SKM-1 (cell line): ENCODE measurements at regions not wholly inside any gene's neighbourhood (a gene's known extent, or its start where the extent isn't known, plus 50 kb on each side); places are given as distances from the start of the nearest gene placed in this dataset.

Source experiments
- DNase-seq: peaks from one replicate; lab custom pipeline; 2025; ENCODE audit not compliant: unreplicated experiment; lab: John Stamatoyannopoulos, UW

DNA sequence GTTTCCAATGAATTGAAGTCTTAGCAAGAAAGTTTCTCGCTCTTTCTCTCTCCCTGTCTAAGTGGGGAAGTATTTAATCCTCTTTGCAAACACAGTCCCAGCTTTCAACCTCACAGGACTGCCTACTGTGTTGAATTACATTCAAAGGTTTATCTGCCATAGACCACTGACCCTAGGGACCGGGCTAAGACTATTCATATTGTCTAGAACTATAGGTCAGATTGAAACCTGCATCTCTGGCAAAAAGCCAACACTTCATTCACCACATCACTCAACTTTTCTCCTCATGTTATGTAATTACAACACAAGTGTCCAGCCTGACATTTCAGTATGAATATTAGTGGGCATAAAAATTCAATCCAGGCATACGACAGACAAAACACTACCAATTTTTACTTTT, 314.7 kb upstream of the RSPO3 start:
- no peak for DNase-seq

DNA sequence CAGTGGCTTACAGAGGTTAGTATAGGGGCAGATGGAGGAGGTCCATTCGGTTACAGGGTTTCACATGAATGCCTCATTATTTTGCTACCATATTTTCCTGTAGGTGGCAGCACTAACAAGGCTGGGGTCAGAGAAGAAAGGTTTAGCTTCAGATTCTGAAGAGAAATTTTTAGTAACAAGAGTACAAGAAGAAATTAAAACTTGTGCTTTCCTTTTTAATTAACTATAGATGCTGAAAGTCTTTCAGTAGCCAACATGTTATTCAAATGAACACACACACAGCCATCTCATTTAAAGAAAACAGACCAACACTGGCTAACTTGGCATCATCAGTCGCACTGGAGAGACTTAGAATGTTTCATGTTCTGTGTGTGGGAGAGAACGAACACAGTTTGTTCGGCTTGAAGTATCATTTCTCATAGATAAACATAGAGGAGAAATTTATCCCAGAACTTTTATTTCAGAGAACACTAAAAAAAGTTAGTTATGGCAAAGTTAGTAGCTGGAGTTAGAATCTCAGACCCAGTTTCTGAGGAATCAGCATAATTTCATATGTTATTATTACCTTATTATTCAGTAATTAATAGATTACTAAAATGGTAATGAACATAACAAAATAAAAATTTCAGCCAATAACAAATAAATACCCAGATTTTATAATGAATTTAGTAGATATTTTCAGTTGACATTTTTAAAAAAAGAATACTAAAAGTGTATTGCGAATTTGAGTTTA, 314.0 kb upstream of the RSPO3 start:
- DNase-seq = peak; percentile 30

DNA sequence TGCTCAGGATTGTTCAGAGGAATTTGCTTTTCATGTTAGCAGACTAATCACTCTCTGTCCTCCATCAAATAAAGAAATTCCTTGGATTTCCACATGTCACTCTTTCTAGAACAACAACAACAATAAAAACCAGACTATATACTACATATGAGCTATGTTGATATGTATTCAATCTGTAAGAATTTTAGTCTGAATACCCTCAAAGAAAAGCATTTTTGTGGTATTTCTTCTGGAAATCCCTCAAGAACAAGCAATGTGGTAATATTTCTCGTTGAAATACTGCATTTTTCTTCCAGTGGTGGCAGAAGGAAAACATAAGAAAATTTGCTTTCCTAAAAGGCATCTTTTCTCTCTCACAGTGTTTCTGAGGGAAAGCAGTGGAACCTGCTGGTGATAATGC, 312.6 kb upstream of the RSPO3 start:
- no peak for DNase-seq

DNA sequence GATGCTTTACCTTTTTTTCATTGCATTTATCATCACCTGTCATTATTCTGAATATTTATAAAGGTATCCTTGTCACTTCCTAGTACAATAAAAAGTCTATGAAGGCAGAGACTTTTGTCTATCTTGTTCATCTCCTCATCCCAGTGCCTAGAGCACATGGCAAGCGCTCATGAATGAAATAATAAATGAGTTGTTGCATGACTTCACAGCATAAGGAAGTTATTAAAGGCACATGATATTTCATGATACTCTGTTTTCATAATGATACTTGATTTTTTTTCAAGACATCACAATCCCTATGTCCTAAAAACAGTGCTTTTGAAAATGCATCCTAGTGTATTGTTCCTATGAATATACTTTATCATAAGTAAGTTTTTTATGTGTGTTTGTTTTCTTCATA, 310.6 kb upstream of the RSPO3 start:
- DNase-seq = no peak

DNA sequence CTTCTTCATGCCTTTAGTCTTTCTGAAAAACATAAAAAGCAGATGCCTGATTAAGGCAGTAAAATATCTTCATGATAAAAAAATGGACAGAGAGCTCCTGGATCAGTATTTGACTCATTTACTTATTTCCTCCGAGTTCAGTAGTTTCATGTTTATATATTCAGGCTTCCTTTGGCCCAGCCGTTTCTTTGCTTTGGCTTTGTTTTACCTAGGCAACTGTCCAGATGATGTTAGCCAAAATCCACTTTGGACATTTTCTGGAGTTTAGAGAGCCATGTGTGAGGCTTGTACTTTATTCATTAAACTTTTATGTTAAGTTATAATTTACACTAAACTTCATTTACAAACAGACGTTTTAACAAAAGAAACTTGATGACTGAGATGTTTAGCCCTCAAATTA, 307.1 kb upstream of the RSPO3 start:
- DNase-seq = no peak

DNA sequence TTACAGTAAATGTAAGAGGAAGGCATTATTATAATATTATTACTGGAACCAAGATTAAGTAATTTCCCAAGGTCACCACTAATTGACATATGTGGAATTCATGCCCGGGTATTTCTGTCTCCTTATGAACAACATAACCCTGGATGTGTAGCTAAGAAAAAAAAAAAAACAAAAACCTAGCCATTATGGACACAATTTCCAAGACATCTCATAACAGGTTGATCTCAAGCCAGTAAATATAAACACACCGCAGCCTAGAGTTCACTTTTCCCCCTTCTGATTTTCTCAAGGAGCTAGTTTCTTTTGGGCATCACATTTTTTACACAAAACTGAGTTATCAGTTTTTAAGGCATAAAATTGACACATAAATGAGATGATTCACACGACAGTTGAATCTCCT, 306.5 kb upstream of the RSPO3 start:
- no peak for DNase-seq

DNA sequence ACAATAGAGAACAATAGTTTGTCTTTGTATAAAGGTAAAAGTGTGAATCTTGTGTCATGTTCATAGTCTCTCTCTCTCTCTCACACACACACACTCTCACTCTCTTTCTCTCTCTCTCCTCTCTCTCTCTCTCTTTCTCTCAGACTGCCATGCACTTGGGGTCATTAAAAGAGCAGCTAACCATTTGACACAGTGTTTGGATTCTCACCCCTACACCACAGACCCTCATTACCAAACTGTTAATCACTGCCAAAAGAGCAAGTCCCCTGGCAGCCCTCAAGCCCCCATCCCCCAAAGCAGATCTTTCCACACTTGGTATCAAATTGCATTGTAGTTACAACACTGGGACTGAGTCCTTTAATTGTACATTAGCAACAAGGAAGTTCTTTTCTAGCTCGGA, 305.8 kb upstream of the RSPO3 start:
- DNase-seq = no peak

DNA sequence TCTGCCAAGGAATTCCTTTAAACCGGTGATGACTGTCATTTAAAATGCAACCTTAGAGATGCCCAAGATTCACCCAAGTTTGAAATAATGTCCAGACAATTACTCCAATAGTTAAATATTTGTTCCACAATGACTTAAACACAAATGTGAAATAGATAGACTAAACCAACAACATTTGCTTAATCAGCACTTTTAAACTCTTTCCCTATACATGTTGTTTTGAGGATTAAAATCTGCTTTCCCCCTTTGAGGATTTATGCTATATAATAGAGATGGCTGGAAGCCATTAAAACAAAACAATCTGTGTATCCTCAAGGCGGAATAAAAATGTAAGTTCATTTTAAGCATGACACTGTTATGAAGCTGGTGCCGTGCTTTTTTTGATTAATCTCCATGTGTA, 297.8 kb upstream of the RSPO3 start:
- DNase-seq = no peak

DNA sequence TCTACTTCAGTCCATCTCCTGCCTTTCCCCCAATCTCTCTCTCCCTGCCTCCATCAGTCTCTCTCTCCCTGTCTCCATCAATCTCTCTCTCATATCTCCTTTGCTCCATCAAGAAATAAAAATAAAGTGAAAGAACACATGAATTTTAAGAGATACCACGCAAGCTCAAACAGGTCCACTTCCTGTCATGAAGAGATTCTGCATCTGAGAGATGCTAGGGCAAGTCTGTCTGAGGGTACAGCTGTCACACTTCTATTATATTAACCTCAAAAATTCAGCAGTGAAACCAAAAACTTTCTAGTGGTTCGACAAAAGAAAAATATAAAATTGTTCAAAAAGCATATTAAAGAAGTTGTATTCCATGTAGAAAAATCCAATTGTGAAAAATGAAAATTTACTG, 296.8 kb upstream of the RSPO3 start:
- no peak for DNase-seq

DNA sequence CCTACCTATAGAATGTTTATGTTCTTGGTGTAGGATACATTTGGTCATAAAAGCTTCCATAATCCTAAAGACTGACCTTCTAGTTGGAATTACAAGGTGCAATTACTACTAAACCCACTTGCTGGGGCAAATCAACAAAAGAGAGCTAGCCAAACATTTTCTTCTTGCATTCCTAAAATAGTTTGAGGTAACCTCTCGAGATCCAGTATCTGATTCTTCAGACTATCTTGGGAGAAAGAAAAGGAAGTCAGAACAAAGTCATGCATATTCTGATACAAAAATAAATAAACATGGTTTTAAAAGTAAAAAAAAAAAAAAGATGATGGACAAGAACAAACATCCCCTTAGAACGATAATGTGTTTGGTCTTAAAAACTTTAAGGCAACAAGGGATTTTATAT, 294.2 kb upstream of the RSPO3 start:
- DNase-seq = no peak

DNA sequence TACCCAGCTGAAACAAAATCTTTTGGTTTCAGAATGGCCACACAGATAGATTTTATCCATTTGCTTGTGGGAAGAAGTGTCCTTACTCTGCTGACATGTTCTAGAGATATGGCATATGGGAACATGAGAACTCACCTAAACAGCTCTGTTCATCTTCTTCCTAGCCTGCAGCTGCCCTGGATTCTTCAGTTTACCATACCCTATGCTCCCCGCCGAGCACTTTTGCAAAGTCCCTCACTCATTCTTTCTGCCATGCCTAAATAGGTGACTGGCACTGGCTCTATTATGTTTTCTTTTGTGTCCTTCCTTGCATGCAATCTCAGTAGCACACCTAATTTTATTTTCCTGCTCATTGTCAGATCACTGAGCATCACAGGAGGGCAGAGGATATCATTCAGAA, 293.7 kb upstream of the RSPO3 start:
- DNase-seq = no peak

DNA sequence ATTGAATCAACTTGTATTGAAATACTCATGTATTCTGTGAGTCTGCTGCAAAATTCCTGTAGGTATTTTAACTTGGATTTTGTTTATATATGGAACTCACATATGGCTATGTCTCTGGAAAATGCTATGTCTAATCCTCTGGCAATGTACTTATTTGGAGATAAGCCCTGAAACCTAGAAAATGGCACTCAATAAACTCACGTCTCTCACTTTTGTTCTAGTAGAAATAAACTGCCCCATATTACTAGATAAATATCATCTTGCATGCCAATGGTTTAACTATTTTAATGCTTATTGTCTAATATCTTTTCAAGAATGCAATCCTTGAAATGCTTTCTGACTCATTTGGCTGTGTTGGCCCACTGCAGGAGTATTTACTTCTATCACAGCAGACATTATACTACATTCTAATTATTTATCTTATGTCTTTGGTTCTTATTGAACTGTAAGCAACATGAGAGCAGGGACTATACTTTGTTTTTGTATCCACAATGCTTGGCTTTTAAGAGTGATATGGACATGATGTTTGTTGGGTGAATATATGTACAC, 292.2 kb upstream of the RSPO3 start:
- no peak for DNase-seq

DNA sequence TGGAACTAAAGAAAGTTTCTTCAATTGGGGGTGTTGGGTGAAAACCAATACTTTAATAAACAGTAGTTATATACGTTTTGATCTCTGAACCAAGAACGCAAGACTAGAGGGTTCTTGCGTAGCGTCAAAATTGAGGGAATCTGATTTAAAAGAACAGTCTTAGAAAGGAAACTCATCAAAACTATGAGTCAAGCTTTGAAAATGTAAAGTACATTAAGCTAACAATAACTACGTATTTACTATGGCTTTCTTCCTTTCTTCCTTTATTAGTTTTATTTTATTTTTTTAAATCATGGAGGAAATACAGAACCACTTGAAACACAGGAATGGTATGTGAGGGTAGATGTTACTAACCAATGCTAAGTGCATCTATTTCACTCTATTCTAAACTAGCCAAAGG, 287.0 kb upstream of the RSPO3 start:
- DNase-seq = no peak

DNA sequence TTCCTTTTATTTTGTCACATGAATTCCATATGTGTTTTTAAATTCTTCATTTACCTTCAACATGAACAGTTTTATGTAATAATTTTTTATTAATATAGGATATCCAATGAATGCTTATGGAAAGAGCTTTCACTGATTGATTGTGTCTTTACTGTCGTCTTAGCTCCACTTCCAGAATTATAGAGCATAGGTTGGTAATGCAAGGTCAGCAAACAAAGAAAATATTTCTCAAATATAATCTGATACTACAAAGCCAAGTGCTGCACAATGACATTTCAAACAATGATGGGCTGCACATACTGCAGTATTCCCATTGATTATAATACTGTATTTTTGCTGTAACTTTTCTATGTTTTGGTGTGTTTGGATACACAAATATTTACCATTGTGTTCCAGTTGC, 275.7 kb upstream of the RSPO3 start:
- no peak for DNase-seq

DNA sequence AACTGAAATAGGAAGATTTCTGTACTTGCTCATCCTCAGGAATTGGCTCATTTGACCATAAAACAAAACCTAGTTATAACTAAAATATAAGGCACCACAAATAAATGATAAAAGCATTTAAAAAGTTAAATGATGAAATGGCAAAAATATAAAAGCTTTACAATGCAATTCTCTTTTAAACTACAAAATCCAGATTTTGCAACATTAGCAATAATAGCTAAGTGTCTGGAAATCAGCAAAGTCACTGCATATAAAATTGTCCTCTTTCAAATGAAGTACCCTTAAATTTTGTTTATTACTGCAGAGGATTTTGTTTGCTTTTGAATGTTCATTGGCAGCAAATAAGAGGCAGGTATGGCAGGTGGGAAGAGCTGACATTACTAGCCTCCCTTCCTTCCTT, 270.4 kb upstream of the RSPO3 start:
- no peak for DNase-seq

DNA sequence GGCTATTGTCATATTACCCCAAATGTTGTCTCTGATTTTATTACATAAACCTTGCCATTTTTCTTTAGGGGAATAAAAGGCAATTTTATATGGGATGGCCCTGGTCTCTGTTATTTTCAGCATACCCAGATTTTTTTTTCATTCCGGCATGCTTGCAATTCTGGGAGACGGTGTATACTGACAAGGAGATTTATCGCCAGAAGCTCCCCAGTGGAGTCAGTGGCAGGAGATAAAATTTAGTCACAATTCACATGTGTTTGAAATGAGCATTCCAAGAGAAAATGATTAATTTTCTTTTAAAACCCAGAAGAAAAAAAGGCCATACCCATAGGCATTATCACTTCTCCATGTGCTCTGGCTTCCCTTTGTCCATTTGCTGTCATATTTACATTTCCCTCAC, 250.8 kb upstream of the RSPO3 start:
- no peak for DNase-seq

DNA sequence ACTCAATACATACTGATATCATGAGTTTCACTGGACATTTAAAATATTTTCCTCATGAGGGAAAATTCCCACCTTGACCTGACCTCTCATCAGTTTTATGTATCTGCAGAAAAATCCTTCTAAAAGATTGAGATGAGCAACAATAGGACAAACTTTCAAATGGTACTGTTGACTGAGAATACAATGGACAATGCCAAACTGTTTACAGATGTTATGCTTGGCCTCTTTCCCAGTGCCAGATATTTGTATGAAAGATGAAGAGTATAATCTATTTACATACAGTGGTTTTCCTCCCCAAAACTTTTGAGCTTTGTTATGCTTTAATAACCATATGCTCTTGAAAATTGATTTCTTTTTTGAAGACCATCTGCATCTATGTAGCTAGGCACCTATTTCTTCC, 245.1 kb upstream of the RSPO3 start:
- DNase-seq = no peak

DNA sequence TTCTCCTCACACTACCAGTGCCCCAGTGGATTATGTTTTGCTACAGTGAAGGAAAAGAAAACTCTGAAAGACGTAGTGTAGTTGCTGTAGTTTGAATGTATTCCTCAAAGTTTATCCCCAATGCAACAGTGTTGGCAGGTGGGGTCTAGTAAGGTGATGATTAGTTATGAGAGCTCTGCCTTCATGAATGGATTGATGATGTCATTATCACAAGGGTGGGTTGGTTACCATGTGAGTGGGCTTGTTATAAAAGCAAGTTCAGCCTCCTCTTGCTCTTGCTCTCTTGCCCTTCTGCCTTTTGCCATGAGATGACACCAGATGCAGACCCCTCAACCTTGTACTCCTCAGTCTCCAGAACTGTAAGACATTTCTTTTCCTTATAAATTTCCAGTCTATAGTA, 244.7 kb upstream of the RSPO3 start:
- no peak for DNase-seq

DNA sequence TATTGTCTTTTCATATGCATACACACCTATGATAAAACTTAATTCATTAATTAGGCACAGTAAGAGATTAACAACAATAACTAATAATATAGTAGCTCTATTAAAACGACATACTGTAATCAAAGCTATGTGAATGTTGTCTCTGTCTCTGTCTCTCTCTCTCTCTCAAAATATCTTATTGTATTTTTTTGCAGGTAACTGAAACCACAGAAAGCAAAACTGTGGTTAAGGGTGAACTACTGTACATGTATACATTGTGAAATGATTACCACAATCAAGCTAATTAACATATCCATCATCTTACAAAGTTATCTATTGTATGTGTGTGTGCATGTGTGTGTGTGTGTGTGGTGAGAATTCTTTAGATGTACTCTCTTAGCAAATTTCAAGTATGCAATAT, 242.0 kb upstream of the RSPO3 start:
- DNase-seq = no peak

DNA sequence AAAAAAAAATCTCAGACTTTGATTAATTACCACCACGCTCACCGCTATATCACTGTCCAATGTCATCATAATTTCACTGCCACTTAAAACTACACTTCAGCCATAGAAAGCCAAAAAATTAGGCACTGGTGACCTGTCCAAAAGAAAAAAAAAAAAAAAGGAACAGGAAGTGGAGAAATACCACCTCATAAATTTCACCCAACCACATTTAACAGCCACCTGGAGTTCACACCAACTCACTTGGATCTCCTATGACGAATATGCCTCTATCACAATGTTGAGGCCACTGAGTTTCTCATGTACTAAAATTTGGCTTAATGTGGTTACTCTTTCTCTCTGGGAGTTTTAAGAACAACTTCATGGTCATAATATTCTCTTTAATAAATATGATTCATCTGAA, 237.5 kb upstream of the RSPO3 start:
- DNase-seq = no peak

DNA sequence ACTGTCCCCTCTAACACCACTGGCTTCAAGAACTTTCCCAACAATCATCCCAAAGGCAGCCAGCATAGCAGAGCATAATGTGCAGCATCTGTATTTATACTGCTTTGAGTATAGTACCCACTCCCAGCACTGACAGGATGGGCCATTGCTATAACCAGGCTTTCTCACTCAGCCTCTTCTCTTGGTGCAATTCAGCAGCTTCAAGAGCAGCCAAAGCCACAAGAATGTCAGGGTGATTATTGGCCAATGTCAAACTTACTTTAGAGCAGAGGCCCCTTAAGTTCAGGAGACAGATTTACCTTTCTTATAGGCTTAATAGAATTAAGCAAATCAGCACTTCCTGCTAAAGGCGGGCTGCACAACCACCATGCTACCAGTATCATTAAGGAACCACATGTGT, 232.4 kb upstream of the RSPO3 start:
- DNase-seq = no peak

DNA sequence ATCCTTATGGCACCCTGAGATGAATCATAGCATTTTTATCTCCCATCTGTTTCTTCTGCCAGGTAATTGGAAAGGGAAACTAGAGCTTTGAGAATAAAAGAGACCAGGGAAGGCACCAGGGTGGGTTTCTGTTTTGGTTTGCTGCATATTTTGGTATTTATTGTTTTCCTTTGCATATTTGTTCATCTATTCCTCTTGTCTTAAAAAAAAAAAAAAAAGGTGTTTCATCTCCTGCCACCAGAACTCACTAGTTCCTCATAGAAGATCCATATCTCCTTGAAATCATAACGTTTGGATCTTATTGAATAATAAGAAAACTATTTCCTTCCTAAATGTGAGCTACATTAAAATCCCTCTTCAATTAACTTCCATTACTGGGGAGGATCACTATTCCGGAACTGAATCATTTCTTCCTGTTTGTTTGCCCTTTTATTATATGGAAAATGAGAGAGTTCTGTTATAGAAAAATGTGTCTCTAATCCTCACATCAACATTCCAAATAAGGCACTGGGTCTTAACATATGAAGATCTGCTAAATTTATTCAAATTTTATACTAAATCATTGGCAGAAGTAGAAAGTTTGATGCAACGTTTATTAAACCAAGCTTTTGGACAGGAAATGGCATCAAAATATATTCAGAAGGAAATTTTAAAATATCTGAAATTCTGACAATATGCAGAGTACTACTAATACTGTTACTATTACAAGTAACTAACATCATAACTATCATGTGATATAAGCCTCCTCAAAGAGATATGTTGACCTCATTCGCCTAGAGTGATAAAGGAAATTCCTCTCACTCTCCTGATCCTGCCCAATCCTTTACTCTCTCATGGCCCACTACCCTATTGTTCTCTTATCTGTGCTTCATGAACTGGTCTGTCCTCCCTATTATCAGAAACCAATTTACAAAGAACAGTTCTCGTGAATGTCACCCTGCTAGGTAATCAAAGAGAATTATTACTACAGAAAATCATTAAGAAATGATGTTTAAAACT, 229.4 kb upstream of the RSPO3 start:
- no peak for DNase-seq
